Natural killer cell treated with Interleukin-12 subunit alpha and Interleukin-12 subunit beta and Interleukin-15 and Interleukin-18, amount 100 ng/mL, for 72 hours (primary cell): ENCODE measurements at regions not wholly inside any gene's neighbourhood (a gene's known extent, or its start where the extent isn't known, plus 50 kb on each side); places are given as distances from the start of the nearest gene placed in this dataset.

Source experiments
- ATAC-seq, 2 donors: fragments of 150-1000 bp; cut with Tn5 transposase in 1 of 2; sonication (Bioruptor Pico), chemical (Tn5 transposase) in 1 of 2; 2 replicates each; pipeline ENCODE4 v1.10.0; 2021
- DNase-seq: peaks from one replicate; pipeline ENCODE4 v3.0.0; 2022; ENCODE audit warnings: low spot score
- H3K27ac Mint-ChIP-seq, 2 donors: 1 replicate in 1 of 2; 2 replicates in 1 of 2; pipeline ENCODE4 v1.8.0; 2022; ENCODE audit warnings: mixed read lengths in 2 of 2, mild to moderate bottlenecking in 1 of 2, moderate library complexity in 1 of 2
- H3K27me3 Mint-ChIP-seq, 2 donors: 1 replicate in 1 of 2; 2 replicates in 1 of 2; pipeline ENCODE4 v1.8.0; 2022; ENCODE audit warnings: mixed read lengths in 2 of 2
- H3K36me3 Mint-ChIP-seq: one replicate; pipeline ENCODE4 v1.8.0; 2022; ENCODE audit warnings: mixed read lengths
- H3K4me1 Mint-ChIP-seq, 2 donors: 1 replicate in 1 of 2; 2 replicates in 1 of 2; pipeline ENCODE4 v1.8.0; 2022; ENCODE audit warnings: low read depth in 2 of 2, mixed read lengths in 2 of 2, mild to moderate bottlenecking in 1 of 2
- H3K4me3 Mint-ChIP-seq: one replicate; pipeline ENCODE4 v1.8.0; 2022; ENCODE audit warnings: mixed read lengths
- H3K9me3 Mint-ChIP-seq: 2 replicates; pipeline ENCODE4 v1.8.0; 2022; ENCODE audit warnings: mixed read lengths

DNA sequence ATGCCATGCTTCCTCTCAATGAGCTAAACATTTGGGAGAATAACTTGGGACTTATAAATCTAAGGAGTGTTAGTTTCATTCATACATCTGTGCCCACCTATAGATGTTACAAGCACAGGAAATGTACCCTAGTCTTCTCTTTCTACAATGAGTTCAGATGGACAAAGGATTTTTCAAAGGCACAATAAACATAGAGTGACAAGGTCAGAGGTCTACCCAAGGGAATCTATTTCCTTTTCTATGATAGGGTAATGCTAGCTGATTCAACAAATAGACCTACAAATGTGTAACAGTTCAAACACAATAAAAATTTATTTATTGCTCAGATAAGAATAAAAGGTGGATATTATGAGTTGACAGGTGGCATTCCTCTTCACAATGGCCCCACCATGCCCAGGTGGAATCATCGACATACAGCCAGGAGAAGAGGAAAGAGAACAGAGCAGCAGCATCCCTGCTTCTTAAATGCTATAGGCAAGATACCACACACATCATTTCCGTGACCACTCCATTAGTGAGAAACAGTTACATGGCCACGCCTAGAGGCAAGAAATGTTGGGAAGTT is 421.8 kb downstream of the HNRNPD start:
- H3K27me3 Mint-ChIP-seq, result peaks cover 0 to 6% of the 10 kb centered on the region in 2 donors
- H3K27ac Mint-ChIP-seq, result no peak overlapping the region
- H3K4me1 Mint-ChIP-seq, result no peaks in the 10 kb centered on the region
- no peaks in the 10 kb centered on the region for H3K9me3 Mint-ChIP-seq
- H3K4me3 Mint-ChIP-seq, result no peak overlapping the region
- DNase-seq (no peak), ATAC-seq (no peak)
- H3K36me3 Mint-ChIP-seq, result no peaks in the 10 kb centered on the region

DNA sequence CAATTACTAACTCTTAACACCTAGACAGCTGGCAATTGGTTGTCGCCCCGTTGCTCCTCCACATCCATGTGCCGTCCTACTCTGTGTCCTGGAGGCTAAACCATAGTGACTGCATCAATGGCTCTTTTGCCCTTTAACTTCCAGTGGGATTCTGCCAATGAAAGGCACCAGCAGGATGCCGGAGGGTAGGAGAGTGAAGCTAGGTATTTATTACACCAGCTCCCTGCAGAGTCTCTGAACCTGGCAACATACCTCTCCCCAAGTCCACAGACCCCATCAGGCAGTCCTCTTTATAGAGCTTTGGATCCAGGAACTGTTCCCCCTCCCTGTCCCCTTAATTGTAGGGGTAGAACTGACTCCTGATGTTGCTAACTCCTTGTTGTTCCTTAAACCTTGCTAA is 426.8 kb downstream of the HNRNPD start:
- Mint-ChIP-seq H3K9me3 (no peaks in the 10 kb centered on the region), H3K27me3 (peaks cover 6 to 8% of the 10 kb centered on the region in 2 donors), H3K36me3 (peaks cover 3% of the 10 kb centered on the region), H3K4me1 (no peaks in the 10 kb centered on the region), H3K4me3 (no peak overlapping the region), H3K27ac (no peak overlapping the region)
- ATAC-seq (no peak), DNase-seq (no peak)

DNA sequence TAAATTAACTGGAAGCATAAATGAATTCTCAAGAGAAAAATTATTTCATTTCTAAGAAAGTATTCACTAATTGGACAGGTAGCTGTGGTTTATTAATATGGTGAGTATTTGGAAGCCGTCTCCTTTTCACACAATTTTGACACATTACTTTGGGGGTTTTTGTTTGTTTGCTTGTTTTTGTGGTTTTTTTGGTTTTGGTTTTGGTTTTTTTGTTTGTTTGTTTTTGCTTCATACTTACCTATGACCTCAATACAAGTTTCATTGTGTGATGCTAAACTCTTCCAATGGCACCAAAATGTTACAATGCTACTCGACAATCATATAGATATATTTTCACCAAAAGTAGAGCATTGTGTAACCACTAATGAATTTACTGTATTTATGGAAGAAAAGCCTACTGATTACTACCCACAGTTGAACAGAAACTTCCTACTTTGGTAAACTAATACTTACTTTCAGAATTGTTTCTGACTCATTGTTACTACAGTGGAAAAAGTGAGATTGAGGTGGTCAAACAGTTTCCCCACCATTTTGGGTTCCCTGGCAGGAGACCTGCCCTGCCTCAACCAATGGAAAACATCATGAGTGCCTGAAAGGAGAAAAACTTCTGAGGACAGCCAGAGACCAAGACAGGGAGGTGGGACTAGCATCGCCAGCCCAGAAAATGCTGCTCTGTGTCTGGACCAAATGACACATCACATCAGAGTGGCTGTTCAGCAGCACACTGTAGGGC is 443.1 kb downstream of the HNRNPD start:
- no peak overlapping the region for H3K4me3 Mint-ChIP-seq
- H3K4me1 Mint-ChIP-seq, result peaks cover 0 to 6% of the 10 kb centered on the region in 2 donors
- no peak for ATAC-seq

GRCh38 chr4:81923140-81923539 is 450.7 kb downstream of the HNRNPD start:
- Mint-ChIP-seq H3K4me1 (peaks cover 0 to 6% of the 10 kb centered on the region in 2 donors), H3K9me3 (no peaks in the 10 kb centered on the region), H3K27me3 (peaks cover 32 to 37% of the 10 kb centered on the region in 2 donors), H3K4me3 (no peak overlapping the region), H3K36me3 (no peaks in the 10 kb centered on the region), H3K27ac (no peak overlapping the region)
- ATAC-seq, result no peak
- DNase-seq, result no peak

More for the DNA sequence above, 443.1 kb downstream of the HNRNPD start:
- no peaks in the 10 kb centered on the region for H3K9me3 Mint-ChIP-seq
- H3K27me3 Mint-ChIP-seq, result peaks cover 11% of the 10 kb centered on the region in 2 donors
- no peak overlapping the region for H3K27ac Mint-ChIP-seq
- no peaks in the 10 kb centered on the region for H3K36me3 Mint-ChIP-seq
- DNase-seq, result no peak

DNA sequence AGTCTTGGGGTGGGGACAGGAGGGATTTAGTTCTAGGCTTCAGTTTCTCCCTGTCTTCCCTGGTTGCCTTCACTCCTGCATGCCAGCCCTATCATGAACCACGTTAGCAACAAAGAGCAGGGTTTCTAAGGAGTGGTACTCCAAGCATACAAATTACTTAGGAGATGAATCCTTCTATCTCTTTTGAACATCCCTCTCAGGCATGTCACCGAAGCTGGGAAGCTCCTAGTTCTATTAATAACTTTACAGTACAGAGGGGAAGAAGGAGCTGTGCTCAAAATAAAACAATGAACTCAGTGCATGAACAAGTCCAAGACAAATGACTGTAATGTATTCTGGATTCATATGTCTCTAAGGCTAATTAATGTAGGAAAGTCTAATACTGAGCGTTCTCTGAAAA is 450.6 kb upstream of the RASGEF1B start:
- ATAC-seq, result no peak
- Mint-ChIP-seq H3K4me1 (peaks cover 0 to 6% of the 10 kb centered on the region in 2 donors), H3K4me3 (no peak overlapping the region), H3K27ac (no peak overlapping the region), H3K9me3 (no peaks in the 10 kb centered on the region), H3K36me3 (no peaks in the 10 kb centered on the region), H3K27me3 (peaks cover 32 to 37% of the 10 kb centered on the region in 2 donors)
- DNase-seq, result no peak

- no peak overlapping the region for H3K4me3 Mint-ChIP-seq
These were observed 450.0 kb upstream of the RASGEF1B start for GRCh38 chr4:81921751-81922159.

GRCh38 chr4:81919810-81920209 is 448.1 kb upstream of the RASGEF1B start:
- no peak for ATAC-seq
- Mint-ChIP-seq H3K36me3 (no peaks in the 10 kb centered on the region), H3K27me3 (peaks cover 23 to 28% of the 10 kb centered on the region in 2 donors), H3K9me3 (no peaks in the 10 kb centered on the region), H3K4me1 (no peaks in the 10 kb centered on the region), H3K27ac (no peak overlapping the region), H3K4me3 (no peak overlapping the region)
- no peak for DNase-seq

More at GRCh38 chr4:81921751-81922159, 450.0 kb upstream of the RASGEF1B start:
- DNase-seq (no peak), ATAC-seq (no peak)
- Mint-ChIP-seq H3K27me3 (peaks cover 28 to 32% of the 10 kb centered on the region in 2 donors), H3K4me1 (peaks cover 0 to 5% of the 10 kb centered on the region in 2 donors), H3K9me3 (no peaks in the 10 kb centered on the region), H3K36me3 (no peaks in the 10 kb centered on the region), H3K27ac (no peak overlapping the region)

GRCh38 chr4:81919223-81919622 is 447.5 kb upstream of the RASGEF1B start:
- Mint-ChIP-seq H3K27ac (no peak overlapping the region), H3K4me1 (no peaks in the 10 kb centered on the region), H3K27me3 (peaks cover 18 to 27% of the 10 kb centered on the region in 2 donors), H3K9me3 (no peaks in the 10 kb centered on the region), H3K36me3 (no peaks in the 10 kb centered on the region), H3K4me3 (no peak overlapping the region)
- no peak for DNase-seq
- ATAC-seq, result no peak

- H3K4me1 Mint-ChIP-seq, result peaks cover 4 to 6% of the 10 kb centered on the region in 2 donors
- no peak overlapping the region for H3K4me3 Mint-ChIP-seq
- DNase-seq, result no peak
- no peak overlapping the region for H3K27ac Mint-ChIP-seq
- no peak for ATAC-seq
- H3K36me3 Mint-ChIP-seq, result no peaks in the 10 kb centered on the region
- H3K9me3 Mint-ChIP-seq, result no peaks in the 10 kb centered on the region
- H3K27me3 Mint-ChIP-seq, result peaks cover 11 to 25% of the 10 kb centered on the region in 2 donors
These were observed 443.7 kb upstream of the RASGEF1B start for GRCh38 chr4:81915430-81915829.

GRCh38 chr4:81914623-81915022 is 442.9 kb upstream of the RASGEF1B start:
- no peak for DNase-seq
- H3K27ac Mint-ChIP-seq, result no peak overlapping the region
- H3K27me3 Mint-ChIP-seq, result peaks cover 11 to 28% of the 10 kb centered on the region in 2 donors
- no peak for ATAC-seq
- peaks cover 4 to 6% of the 10 kb centered on the region in 2 donors for H3K4me1 Mint-ChIP-seq
- H3K9me3 Mint-ChIP-seq, result no peaks in the 10 kb centered on the region
- no peak overlapping the region for H3K4me3 Mint-ChIP-seq
- no peaks in the 10 kb centered on the region for H3K36me3 Mint-ChIP-seq

GRCh38 chr4:81913427-81913879 is 441.7 kb upstream of the RASGEF1B start:
- DNase-seq (peak; percentile 70), ATAC-seq (peak; percentile 53 to 61)
- Mint-ChIP-seq H3K27ac (no peak overlapping the region), H3K9me3 (no peaks in the 10 kb centered on the region), H3K4me3 (no peak overlapping the region), H3K27me3 (peaks cover 14 to 40% of the 10 kb centered on the region in 2 donors), H3K4me1 (peaks cover 4 to 6% of the 10 kb centered on the region in 2 donors), H3K36me3 (no peaks in the 10 kb centered on the region)

DNA sequence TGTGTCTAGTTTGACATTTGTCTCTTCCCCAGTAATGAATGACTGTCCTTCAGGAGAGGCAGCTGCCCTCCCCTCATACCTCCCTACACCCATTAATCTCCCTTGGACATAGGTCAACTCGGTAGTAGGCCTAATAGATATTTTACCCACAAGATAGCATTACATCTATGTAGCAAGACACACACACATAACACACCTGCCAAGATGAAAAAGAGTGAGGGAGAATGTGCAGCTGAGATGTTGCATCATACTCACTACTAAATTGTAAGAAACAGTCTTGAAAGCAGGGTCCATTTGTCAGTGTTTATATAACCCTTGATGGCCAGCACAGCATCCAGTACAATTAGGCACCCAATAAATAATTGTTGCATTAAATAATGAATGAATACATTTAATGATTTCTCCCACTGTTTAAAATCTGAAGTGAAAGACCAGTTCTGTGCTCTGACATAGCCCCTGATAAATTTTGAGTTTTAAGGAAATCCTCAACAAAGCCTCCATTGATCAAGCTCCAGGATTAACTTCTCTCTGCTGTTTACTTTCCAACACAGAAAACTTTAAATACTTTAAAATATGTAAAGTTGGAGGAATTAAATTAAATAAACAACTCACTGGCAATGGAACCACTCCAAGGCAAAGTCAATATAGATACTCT is 440.8 kb upstream of the RASGEF1B start:
- ATAC-seq (no peak), DNase-seq (no peak)
- Mint-ChIP-seq H3K4me1 (peaks cover 4 to 6% of the 10 kb centered on the region in 2 donors), H3K9me3 (no peaks in the 10 kb centered on the region), H3K27ac (no peak overlapping the region), H3K36me3 (no peaks in the 10 kb centered on the region), H3K27me3 (peaks cover 14 to 42% of the 10 kb centered on the region in 2 donors), H3K4me3 (no peak overlapping the region)

DNA sequence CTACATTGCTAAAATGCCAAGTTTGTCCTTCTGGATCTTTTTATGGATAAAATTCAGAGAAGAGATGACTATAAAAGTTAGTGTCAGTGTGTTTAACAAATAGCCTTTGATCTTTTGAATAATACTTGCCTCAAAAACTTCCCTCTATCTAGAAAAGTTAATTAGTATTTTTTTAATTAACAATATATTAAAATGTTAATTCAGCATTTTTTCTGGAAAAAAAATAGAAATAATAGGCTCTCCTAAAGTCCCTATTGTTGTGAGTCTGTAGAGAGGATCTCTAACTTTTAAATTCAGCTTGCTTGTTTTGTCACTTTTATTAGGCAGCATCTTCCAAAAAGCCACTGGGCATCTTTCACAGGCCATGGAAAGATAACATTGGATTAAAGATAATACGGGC is 435.2 kb upstream of the RASGEF1B start:
- no peak overlapping the region for H3K27ac Mint-ChIP-seq
- H3K4me1 Mint-ChIP-seq, result no peaks in the 10 kb centered on the region
- no peaks in the 10 kb centered on the region for H3K9me3 Mint-ChIP-seq
- no peaks in the 10 kb centered on the region for H3K36me3 Mint-ChIP-seq
- no peak for DNase-seq
- peaks cover 6 to 28% of the 10 kb centered on the region in 2 donors for H3K27me3 Mint-ChIP-seq
- no peak overlapping the region for H3K4me3 Mint-ChIP-seq
- no peak for ATAC-seq

- Mint-ChIP-seq H3K27ac (no peak overlapping the region), H3K9me3 (no peaks in the 10 kb centered on the region), H3K27me3 (peaks cover 6 to 34% of the 10 kb centered on the region in 2 donors), H3K4me3 (peak overlapping the region; percentile 42), H3K36me3 (no peaks in the 10 kb centered on the region), H3K4me1 (no peaks in the 10 kb centered on the region)
- DNase-seq (no peak), ATAC-seq (peak; percentile 61 to 87)
These were observed 434.3 kb upstream of the RASGEF1B start for GRCh38 chr4:81905971-81906370.
